Neural progenitor cell (in vitro differentiated cells): ENCODE measurements at regions not wholly inside any gene's neighbourhood (a gene's known extent, or its start where the extent isn't known, plus 50 kb on each side); places are given as distances from the start of the nearest gene placed in this dataset.
"Not testable (repeated sequence)": the region's sequence is repeated elsewhere in the genome, so short reads cannot be mapped to it uniquely, and the experiment has no call there.

Experiments used
- DNase-seq: peaks from one replicate; pipeline ENCODE4 v3.0.0-alpha.2; 2016; ENCODE audit warnings: low spot score
- H2AFZ ChIP-seq: fragments of 200-600 bp; sonication (generic); replicated peaks from 2 replicates; pipeline ENCODE4 v1.6.1; 2016; ENCODE audit warnings: antibody characterized with exemption
- H3F3A ChIP-seq: fragments of 200-600 bp; sonication (generic); 2 replicates; pipeline ENCODE4 v1.6.1; 2016; ENCODE audit warnings: antibody characterized with exemption, low read depth
- H3K27ac ChIP-seq: fragments of 200-600 bp; sonication (generic); 2 replicates; pipeline ENCODE4 v1.5.1; 2016; ENCODE audit warnings: mild to moderate bottlenecking
- H3K27me3 ChIP-seq: fragments of 200-600 bp; sonication (generic); 2 replicates; pipeline ENCODE4 v1.6.1; 2016; ENCODE audit warnings: mild to moderate bottlenecking, moderate library complexity
- H3K36me3 ChIP-seq: fragments of 200-600 bp; sonication (generic); 2 replicates; pipeline ENCODE4 v1.5.1; 2016
- H3K4me1 ChIP-seq: fragments of 200-600 bp; sonication (generic); 2 replicates; pipeline ENCODE4 v1.6.1; 2016; ENCODE audit warnings: mixed run types
- H3K4me2 ChIP-seq: fragments of 200-600 bp; sonication (generic); 2 replicates; pipeline ENCODE4 v1.6.1; 2016
- H3K4me3 ChIP-seq: fragments of 200-600 bp; sonication (generic); 2 replicates; pipeline ENCODE4 v1.5.1; 2016
- H3K79me2 ChIP-seq: fragments of 200-600 bp; sonication (generic); 2 replicates; pipeline ENCODE4 v1.6.1; 2016; ENCODE audit warnings: low read depth
- H3K9ac ChIP-seq: fragments of 200-600 bp; sonication (generic); 2 replicates; pipeline ENCODE4 v1.6.1; 2016
- H3K9me3 ChIP-seq: fragments of 200-600 bp; sonication (generic); 2 replicates; pipeline ENCODE4 v1.5.1; 2016; ENCODE audit warnings: low read depth
- H4K20me1 ChIP-seq: fragments of 200-600 bp; sonication (generic); 2 replicates; pipeline ENCODE4 v1.6.1; 2016; ENCODE audit warnings: low read depth
- H3K27ac Mint-ChIP-seq: 3 replicates; pipeline ENCODE4 v1.8.0; 2021; ENCODE audit warnings: mixed read lengths
- H3K27me3 Mint-ChIP-seq: 2 replicates; pipeline ENCODE4 v1.8.0; 2022; ENCODE audit warnings: low read depth, mild to moderate bottlenecking, inconsistent platforms, moderate library complexity, mixed read lengths; ENCODE audit not compliant: insufficient read depth
- H3K36me3 Mint-ChIP-seq: 3 replicates; pipeline ENCODE4 v1.8.0; 2021; ENCODE audit warnings: mixed read lengths
- H3K4me1 Mint-ChIP-seq: 3 replicates; pipeline ENCODE4 v1.8.0; 2021; ENCODE audit warnings: mixed read lengths
- H3K4me3 Mint-ChIP-seq: 3 replicates; pipeline ENCODE4 v1.8.0; 2021; ENCODE audit warnings: mild to moderate bottlenecking, moderate library complexity, mixed read lengths
- H3K9me3 Mint-ChIP-seq: 3 replicates; pipeline ENCODE4 v1.8.0; 2020; ENCODE audit warnings: mixed read lengths

DNA sequence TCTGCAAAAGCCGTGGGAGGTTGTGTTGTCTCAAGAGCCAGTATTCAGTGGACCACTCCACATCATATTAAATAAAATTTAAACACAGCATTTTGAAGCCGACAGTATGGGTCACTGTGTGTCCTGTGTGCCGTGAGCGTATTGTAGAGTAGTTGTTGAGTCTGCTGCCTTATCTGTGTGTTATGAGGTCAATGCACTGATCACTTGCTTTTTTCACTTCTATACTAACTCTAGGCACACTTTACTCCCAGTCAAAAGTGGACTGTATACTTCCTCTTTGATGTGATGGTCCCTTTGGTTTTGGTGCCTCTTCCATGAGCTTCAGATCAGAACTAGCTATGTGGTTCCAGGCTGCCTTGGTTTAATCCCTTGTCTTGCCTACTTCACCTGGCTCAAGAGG is 84.3 kb downstream of the PPIAL4A start:
- not testable (repeated sequence) for H4K20me1 ChIP-seq, H3K36me3 Mint-ChIP-seq, DNase-seq, H3K79me2 ChIP-seq, H3K27me3 ChIP-seq, H3K9ac ChIP-seq, H3K9me3 ChIP-seq, H3K4me3 ChIP-seq, H3K4me1 ChIP-seq, H3K27ac ChIP-seq, H3K4me3 Mint-ChIP-seq, H3K9me3 Mint-ChIP-seq, H3K4me1 Mint-ChIP-seq, H2AFZ ChIP-seq, H3K4me2 ChIP-seq, H3K27ac Mint-ChIP-seq, H3K36me3 ChIP-seq, H3K27me3 Mint-ChIP-seq, H3F3A ChIP-seq

- H3K36me3 Mint-ChIP-seq, H3K27ac ChIP-seq, H4K20me1 ChIP-seq, H3F3A ChIP-seq, H3K27me3 ChIP-seq, H3K4me2 ChIP-seq, H3K4me3 Mint-ChIP-seq, H3K9me3 Mint-ChIP-seq, H3K36me3 ChIP-seq, H3K27ac Mint-ChIP-seq, H3K79me2 ChIP-seq, H3K4me1 Mint-ChIP-seq, H3K9ac ChIP-seq, H3K4me1 ChIP-seq, H3K27me3 Mint-ChIP-seq, H3K9me3 ChIP-seq, H2AFZ ChIP-seq, DNase-seq, H3K4me3 ChIP-seq: not testable (repeated sequence)
These were observed 87.7 kb downstream of the PPIAL4A start for GRCh38 chr1:120977279-120977678.

GRCh38 chr1:120981489-120982094 is 92.0 kb downstream of the PPIAL4A start:
- H3F3A ChIP-seq: not testable (repeated sequence)

DNA sequence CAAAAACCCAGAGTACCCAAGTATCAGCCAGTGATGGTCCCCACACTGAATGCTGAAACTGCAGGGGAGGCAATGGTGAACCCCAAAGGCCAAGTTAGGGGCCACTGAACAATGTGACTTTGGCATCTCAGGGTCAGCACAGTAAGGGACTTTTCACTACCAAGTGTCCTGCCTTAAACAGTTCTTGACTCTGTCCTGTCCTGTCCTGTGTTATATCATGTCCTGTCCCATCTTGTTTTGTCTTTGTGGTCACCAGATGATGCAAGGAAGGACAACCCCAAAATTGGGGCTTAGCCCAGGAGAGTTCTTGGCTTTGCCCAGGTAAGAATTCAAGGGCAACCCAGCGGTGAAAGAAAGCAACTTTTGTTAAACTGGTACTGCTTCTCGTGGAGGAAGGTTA is 105.0 kb downstream of the PPIAL4A start:
- not testable (repeated sequence) for H3K27me3 ChIP-seq, H3K9ac ChIP-seq, H3K4me2 ChIP-seq, H3K4me3 ChIP-seq, H3K4me1 ChIP-seq, H3K36me3 ChIP-seq, H3K9me3 Mint-ChIP-seq, H2AFZ ChIP-seq, H3K79me2 ChIP-seq, H3K36me3 Mint-ChIP-seq, H3F3A ChIP-seq, H3K27ac ChIP-seq, DNase-seq, H3K4me1 Mint-ChIP-seq, H3K9me3 ChIP-seq, H3K27me3 Mint-ChIP-seq, H3K27ac Mint-ChIP-seq, H4K20me1 ChIP-seq, H3K4me3 Mint-ChIP-seq

More at GRCh38 chr1:120981489-120982094, 92.0 kb downstream of the PPIAL4A start:
- H4K20me1 ChIP-seq, H3K79me2 ChIP-seq, H3K4me1 Mint-ChIP-seq, H3K9ac ChIP-seq, H3K4me3 ChIP-seq, H3K27me3 Mint-ChIP-seq, H3K36me3 ChIP-seq, H3K36me3 Mint-ChIP-seq, H3K4me3 Mint-ChIP-seq, H3K4me1 ChIP-seq, H3K9me3 ChIP-seq, H3K4me2 ChIP-seq, H3K9me3 Mint-ChIP-seq, DNase-seq, H2AFZ ChIP-seq, H3K27ac ChIP-seq, H3K27ac Mint-ChIP-seq, H3K27me3 ChIP-seq: not testable (repeated sequence)

DNA sequence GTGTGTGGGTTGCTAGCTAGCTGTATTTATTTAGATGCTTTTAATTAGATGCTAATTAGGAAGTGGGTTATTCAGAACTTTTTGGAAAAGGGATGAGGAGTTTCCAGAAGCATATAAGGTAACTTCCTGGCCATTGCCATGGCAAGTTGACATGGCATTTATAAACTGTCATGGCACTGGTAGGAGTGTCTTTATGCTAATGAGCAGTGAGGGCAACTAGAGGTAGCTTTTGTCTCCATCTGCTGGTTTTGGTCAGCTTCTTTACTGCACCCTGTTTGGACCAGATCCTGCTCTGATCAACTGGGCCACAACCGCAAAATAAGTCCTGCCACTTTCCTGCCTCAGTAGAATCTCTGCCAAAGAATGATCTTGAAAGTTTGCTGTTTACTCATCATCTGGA is 105.5 kb downstream of the PPIAL4A start:
- not testable (repeated sequence) for H3K4me1 Mint-ChIP-seq, H3K4me2 ChIP-seq, H3K4me1 ChIP-seq, H3K27ac ChIP-seq, H3K27me3 ChIP-seq, H3K36me3 Mint-ChIP-seq, H4K20me1 ChIP-seq, H3K36me3 ChIP-seq, H3K27me3 Mint-ChIP-seq, H3K27ac Mint-ChIP-seq, H3K9me3 Mint-ChIP-seq, H3K9ac ChIP-seq, H3K9me3 ChIP-seq, DNase-seq, H3K79me2 ChIP-seq, H3K4me3 Mint-ChIP-seq, H3F3A ChIP-seq, H2AFZ ChIP-seq, H3K4me3 ChIP-seq

DNA sequence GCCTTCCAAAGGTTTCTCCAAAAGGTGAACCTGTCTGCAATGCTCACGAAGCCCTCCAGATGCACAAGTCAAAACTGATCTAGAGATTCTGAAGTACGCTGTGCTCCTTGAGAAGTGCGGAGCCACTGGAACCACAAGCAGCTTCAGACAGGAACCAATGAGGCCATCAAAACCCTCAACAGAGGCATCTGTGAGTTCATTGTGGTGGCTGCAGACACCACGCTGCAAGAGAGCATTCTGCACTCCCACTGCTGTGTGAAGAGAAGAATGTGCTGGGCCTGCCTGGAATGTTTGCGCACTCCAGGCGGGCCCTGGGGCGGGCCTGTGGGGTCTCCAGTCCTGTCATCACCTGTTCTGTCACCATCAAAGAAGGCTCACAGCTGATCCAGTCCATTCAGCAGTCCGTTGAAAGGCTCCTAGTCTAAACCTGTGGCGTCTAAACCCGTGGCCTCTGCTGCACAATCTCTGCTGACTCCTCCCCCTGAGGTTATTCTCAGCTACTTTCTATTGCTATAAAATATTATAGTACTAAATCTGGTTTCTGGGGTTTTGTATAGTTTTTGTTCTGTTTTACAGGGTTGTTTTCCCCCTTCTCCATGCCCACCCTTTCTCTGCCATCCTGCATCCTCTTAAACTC is 111.6 kb downstream of the PPIAL4A start:
- H3K9me3 ChIP-seq, H3K4me2 ChIP-seq, H3K27ac Mint-ChIP-seq, H3K4me3 Mint-ChIP-seq, H3K27me3 ChIP-seq, H3K36me3 Mint-ChIP-seq, H3K36me3 ChIP-seq, H3K4me1 Mint-ChIP-seq, H3F3A ChIP-seq, H3K4me3 ChIP-seq, H2AFZ ChIP-seq, DNase-seq, H3K9ac ChIP-seq, H4K20me1 ChIP-seq, H3K9me3 Mint-ChIP-seq, H3K27me3 Mint-ChIP-seq, H3K4me1 ChIP-seq, H3K79me2 ChIP-seq, H3K27ac ChIP-seq: not testable (repeated sequence)

- not testable (repeated sequence) for H4K20me1 ChIP-seq, H3K27me3 Mint-ChIP-seq, H3K27ac ChIP-seq, H3K4me2 ChIP-seq, H3K36me3 Mint-ChIP-seq, H3K9me3 Mint-ChIP-seq, H3F3A ChIP-seq, H3K4me3 ChIP-seq, H3K4me1 Mint-ChIP-seq, H3K27me3 ChIP-seq, H3K9ac ChIP-seq, H3K36me3 ChIP-seq, H3K9me3 ChIP-seq, DNase-seq, H3K4me1 ChIP-seq, H3K79me2 ChIP-seq, H3K4me3 Mint-ChIP-seq, H3K27ac Mint-ChIP-seq, H2AFZ ChIP-seq
These were observed 113.7 kb downstream of the PPIAL4A start for GRCh38 chr1:121003230-121003629.

DNA sequence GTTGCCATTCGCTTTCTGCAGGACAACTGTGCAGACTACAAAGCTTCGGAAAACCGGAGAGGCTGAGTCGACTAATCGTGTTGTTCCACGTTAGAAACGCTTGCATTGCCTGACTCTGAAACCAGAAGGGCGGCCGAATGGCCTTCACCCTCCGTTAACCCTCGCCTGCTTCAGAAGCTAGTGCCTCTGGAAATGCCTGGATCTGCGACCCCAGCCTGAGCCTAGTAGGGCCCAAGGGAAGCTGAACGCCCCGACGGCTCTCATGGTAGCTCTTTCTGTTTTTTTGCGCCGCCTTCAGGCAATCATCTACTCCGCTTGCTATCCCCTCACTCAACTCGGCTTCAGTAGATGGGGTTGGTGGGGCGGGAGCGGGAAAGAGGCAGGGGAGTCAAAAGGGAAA is 117.3 kb downstream of the PPIAL4A start:
- H3K4me1 Mint-ChIP-seq, H3K36me3 Mint-ChIP-seq, H3K27ac ChIP-seq, H3K27ac Mint-ChIP-seq, H3K4me3 Mint-ChIP-seq, H3K9me3 ChIP-seq, H3K4me2 ChIP-seq, H3K9ac ChIP-seq, DNase-seq, H3F3A ChIP-seq, H3K36me3 ChIP-seq, H3K4me3 ChIP-seq, H3K9me3 Mint-ChIP-seq, H3K27me3 ChIP-seq, H2AFZ ChIP-seq, H4K20me1 ChIP-seq, H3K4me1 ChIP-seq, H3K79me2 ChIP-seq: not testable (repeated sequence)
- peaks cover 14% of the 10 kb centered on the region for H3K27me3 Mint-ChIP-seq
